CD4-positive, alpha-beta T cell treated with Interleukin-2 at 100 ng/mL for 4 hours (primary cell): ENCODE measurements at regions not wholly inside any gene's neighbourhood (a gene's known extent, or its start where the extent isn't known, plus 50 kb on each side); places are given as distances from the start of the nearest gene placed in this dataset.

Experiments used
- DNase-seq: peaks from one replicate; pipeline ENCODE4 v3.0.0-alpha.2; 2020; ENCODE audit warnings: low spot score

DNA sequence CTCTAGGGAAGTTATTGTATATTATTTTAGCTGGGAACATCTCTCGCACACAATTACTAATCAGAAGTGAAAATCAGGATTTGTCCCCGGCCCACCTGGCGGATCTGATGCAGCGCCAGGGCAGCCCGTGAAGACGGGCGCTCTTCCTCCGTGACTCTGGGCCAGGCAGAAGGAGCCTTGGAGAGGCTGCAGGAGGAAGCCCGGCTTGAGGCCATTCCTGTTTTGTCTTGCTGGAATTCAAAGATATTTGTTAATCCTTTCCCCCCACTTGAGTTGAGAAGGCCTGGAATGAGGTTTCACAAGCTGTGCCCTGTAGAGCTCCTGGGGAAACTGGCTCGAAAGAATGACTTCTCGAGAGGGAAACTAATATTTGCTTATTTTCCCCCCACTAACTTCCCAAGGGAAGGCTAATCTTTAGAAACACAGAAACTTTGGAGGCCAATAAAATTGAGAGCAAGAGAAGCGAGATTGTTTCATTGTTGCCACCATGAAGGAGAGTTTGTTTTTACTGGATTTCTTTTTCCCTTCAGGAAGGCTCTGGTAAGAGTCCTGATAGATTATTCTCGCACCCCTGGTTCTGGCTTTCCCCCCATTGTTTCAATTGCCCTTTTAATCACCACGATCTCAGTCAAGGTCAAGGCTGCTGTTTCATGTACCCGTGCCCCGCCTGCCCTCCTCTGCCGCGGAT is 92.8 kb upstream of the SEPTIN5 start:
- no peak for DNase-seq

DNA sequence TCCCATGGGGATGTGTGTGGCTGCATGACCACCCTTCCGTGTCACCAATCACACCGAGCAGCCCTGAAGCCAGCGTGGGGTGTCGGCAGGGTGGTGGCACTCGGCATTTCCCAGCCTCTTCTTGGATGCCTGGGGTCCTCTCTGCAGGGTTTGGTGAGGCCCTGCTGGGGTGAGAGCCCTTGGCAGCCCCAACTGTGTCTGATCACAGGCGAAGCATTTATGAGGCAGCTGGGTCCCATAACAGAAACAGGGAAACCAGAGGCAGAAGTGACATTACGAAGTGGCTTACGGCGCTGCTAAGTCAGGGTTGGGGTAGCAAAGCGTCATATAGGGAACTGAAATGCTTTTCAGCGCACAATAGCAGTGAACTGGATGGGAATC is 92.3 kb upstream of the SEPTIN5 start:
- no peak for DNase-seq

DNA sequence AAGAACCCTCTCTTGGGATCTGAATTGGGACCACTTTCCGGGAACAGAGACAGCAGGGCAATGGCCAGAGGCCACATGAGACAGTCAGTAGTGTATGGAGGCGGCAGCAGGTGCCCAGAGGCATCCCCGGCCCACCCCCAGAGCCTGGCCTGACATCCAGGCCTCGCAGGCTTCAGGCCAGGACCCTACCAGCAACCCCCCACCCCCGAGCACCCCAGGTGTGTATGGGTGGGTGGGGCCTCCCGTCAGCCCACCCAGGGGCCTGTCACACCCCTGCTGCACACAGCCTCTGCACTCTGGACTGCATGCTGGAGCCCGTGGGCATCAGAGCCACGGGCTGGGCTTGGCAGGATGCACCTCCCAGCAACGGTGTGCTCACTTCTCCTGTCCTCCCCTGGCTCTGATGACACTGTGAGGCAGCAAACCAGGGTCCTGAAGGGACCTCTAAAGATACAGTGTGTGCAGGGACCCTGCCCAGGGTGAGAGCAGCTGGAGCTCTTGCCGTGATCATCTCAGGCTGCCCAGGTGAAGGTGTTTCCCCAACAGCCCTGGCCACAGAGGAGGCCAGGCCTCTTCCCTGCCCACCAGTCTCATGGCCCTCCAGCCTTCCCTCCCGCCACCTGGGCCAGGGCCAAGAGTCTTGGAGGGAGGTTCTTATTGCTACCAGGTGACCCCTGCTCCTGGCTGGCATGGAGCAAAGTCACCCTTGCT is 88.8 kb upstream of the SEPTIN5 start:
- no peak for DNase-seq

DNA sequence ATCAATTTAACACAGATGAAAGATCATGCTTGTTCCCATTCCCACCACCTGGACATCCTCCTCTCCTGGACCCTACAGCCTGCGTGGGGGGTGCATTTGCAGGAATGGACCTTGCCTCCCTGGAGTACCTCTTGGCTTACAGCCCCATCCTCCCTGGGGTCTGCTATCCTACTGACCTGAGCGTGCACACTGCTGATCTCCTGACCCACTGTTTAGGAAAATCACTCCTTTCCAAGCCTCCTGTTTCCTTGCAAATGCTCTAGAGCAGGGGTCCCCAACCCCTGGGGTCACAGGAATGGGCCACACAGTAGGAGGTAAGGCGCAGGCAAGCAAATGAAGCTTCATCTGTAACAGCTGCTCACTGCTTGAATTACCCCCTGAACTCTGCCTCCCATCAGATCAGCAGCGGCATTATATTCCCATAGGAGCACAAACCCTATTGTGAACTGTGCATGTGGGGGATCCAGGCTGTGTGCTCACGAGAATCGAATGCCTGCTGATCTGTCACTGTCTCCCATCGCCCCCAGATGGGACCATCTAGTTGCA is 88.2 kb upstream of the SEPTIN5 start:
- DNase-seq: no peak

DNA sequence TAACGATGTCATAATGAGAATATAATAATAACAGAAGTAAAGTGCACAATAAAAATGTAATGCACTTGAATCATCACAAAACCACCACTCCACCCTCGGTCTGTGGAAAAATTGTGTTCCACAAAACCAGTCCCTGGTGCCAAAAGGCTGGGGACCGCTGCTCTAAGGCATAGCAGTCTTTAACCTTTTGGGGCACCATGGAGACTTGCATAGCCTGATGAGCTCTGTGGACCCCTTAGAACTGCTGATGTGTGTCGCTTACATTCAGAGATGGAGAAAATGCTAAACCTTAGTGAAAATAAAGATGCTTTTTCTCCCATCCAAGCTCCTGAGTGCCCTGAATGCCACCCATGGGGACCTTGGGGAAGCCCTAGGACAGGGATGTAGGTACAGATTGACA is 87.6 kb upstream of the SEPTIN5 start:
- DNase-seq: no peak

DNA sequence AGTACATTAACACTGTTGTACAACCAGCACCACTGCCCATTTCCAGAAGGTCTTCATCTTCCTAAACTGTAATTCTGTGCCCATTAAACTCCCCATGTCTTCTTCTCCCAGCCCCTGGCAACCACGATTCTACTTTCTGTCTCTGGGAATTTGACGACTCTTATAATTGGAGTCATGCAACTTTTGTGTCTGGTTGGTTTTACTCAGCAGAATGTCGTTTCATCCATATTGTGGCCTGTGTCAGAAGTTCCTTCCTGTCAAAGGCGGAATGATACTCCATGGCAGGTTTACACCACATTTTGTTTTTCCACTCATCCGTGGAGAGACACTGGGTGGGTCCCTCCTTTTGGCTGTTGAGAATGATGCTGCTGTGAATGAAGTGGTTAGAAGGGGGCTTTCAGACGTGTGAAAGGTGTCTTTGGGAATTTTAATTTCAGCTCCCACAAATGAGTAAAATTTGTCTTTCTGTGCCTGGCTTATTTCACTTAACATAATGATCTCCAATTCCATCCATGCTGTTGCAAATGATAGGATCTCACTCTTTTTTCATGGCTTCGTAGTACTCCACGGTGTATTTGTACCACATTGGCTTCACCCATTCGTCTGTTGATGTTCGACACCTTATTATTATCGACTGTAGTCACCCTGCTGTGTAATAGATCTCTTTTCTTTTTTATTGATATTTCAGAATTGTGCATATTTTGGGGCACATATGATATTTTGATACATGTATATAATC is 86.1 kb upstream of the SEPTIN5 start:
- DNase-seq: no peak

DNA sequence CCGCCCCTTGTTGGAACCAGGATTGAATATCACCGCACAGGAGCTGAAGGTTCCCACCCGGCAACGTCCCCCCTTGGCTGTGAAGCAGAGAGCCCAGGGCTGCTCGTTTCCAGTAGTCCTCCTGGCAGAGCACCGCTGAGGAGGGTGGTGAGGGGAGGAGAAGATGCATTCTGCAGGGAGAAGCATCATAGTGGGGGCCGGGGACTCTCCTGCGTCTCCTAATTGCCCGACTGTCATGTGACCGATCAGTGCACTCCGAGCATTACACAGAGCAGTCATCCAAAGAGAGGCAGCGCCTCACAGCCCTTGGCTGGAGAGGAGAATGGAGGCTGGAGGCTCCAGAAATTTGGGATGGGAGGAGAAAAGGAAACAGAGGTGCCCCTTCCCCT is 85.0 kb upstream of the SEPTIN5 start:
- no peak for DNase-seq

DNA sequence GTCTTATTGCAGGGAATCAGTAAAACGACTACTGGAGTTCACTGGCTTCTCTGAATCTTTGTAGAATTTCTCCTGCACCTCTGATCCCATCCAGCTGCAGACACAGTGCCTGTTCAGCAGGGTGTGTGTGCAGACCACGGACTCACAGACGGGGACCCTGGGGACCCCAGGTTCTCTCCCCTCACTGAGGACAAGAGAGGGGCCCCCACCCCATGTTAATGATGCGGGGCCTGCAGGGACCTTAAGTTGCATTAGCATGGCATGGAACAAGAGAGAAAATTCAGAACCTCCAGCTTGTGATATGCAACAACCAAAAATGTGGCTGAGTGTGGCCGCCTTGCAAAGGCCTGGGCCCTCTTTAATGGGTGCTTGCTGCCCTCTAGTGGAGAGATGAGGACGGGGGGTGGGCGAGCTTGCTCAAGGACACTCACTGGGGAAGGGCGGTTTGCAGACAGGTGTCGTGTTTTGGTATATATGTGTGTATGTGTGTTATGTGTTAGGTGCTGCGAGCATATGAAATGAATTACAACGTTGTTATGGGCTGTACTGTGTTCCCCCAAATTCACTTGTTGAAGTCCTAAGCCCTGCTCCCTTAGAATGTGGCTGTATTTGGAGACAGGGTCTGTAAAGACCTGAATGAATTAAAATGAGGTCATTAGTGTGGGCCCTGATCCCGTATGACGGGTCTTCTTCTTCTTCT is 84.4 kb upstream of the SEPTIN5 start:
- DNase-seq: peak; percentile 86

DNA sequence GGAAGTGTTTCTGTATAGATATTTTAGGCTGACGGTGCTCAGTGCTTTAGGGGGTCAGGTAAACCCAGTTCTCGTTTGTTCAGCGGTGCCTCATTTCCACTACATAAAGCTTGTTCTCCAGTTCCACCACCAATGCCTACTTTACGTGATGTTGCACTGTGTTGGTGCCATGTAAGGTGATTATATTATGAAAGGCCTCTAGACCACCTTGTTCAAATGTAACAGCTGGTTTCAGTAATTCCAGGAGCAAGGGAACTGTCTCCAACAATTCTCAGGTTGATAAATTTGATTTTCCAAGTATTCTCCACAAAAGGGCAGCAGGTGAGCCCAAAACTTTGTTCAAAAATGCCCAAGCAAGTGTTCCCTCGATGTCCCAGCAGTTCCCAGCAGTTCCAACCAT is 83.7 kb upstream of the SEPTIN5 start:
- DNase-seq: no peak

DNA sequence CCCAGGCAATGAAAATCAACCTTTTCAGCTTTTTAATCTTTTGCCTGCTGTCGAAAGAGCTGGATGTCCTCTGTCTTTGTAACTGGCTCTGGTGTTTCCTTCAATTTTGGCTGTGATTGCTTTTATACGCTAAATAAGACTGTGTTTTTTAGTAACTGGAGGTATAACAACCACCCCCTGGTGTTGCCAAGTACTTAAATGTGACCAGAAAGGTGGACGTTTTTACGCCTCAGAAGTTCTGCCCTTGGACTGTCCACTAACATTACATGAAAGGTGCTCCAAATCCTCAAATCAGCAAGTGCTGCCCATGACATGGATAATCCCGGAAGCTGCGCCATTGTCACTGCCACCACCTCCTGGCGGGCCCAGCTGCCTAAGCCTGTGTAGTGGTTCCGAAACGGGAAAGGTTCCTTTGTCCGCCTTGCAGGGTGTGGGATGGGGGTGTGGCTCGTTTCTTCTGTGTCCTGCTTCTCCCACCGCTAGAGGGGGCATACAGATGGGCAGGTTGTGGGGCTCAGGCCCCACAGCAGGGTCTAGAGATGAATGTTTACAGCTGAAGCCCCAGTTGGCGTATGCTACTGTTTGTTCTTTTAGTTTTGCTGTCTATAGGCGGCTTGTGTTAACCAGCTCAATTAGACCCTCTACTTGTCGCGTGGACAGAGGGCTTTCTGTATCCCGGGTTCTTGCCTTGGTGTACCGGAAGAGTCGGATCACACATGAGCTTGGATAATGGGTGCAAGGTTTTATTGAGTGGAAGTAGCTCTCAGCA is 82.2 kb upstream of the SEPTIN5 start:
- DNase-seq: no peak

DNA sequence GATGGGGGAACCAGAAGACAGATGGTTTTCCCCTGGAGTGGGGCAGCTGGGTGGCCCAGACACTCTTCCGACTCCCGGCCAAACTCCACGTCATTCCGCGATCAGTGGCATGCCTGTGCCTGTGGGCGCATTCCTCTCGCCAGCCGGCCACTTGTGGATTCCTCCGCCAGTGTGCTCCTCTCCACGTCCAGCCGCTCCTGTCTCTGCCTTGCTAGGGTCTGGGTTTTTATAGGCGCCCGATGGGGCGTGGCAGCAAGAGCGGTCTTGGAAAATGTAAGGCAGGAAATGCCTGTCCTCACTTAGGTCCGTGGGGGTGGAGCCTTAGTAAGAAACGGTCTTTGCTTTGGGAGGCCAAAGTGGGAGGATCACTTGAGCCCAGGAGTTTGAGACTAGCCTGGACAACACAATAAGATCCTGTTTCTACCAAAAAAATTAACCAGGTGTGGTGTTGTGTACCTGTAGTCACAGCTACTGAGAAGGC is 81.6 kb upstream of the SEPTIN5 start:
- no peak for DNase-seq

DNA sequence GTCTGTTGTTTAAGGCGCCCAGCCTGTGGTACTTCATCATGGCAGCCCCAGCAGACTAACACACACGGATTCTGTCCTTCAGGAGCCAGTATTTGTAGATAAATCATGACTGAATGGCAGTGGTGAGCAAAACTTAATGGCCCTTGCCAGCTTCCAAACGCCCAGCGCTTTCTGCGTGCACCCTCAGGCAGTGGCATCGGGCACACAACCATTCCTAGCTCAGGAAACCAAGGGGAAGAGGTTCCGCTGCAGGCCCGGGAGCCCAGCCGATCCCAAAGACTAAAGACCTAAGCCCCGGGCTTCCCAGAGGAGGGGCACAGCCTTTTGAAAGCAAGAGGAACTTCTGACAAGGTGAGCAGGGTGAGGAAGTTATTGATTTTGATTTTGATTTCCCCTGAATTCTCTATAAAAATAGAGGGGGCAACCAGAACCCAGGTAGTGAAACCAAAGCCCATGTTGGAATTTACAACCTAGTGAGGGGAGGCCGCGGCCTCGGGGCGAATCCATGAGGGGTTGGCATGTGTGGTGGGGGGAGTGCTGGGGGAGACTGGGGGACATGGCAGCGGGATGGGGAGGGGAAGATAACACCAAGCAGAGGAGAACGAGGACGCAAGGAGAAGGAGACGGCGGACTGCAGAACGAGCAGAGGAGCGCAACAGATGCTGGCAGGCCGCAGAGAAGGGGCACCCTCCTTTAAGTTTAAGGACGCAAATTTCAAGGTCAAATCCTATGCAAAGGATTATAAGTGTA is 79.9 kb upstream of the SEPTIN5 start:
- DNase-seq: no peak

DNA sequence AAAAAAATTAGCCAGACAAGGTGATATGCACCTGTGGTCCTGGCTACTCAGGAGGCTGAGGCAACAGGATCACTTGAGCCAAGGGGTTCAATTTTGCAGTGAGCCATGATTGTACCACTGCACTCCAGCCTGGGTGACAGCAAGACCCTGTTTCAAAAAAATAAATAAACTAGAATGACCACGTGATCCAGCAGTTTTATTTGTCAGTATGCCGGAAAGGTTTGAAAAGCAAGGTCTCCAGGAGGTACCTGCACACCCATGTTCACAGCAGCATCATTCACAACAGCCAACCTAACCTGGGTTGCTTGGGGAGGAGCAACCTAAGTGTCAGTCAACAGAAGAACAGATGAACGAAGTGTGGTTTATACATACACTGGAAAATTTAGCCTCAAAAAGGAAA is 78.7 kb upstream of the SEPTIN5 start:
- no peak for DNase-seq

DNA sequence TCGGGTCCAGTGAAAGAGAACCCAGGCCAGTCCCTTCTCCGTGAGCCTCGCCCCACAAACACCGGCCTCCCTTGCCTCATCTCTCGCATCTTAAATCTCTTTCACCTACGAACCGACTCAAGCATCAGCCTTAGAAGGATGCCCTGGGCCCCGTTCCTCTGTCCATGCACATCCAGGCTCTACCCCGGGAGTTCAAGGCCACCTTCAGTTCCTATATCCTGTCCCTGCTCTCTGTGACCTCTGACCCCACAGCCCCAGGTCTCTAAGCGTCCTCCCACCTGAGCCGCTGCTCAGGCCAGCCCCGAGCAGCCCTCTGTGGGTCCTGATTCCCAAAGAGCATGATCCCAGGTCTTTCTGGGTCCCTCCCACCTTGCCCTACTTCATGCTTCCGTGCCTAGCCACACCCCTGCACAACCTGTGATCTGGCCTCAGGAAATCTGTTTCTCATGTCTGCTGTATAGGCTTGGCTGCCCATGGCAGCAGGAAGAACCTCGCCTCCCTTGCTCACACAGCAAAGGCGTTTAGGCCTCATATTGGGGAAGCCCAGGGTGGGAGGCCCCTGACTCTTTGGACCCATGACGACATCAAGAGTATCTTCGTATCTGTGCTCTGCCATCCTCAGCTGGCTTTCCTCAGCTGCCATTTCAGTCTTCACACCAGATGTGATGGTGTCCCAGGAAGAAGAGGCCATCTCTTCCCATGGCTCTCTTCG is 77.5 kb upstream of the SEPTIN5 start:
- no peak for DNase-seq

DNA sequence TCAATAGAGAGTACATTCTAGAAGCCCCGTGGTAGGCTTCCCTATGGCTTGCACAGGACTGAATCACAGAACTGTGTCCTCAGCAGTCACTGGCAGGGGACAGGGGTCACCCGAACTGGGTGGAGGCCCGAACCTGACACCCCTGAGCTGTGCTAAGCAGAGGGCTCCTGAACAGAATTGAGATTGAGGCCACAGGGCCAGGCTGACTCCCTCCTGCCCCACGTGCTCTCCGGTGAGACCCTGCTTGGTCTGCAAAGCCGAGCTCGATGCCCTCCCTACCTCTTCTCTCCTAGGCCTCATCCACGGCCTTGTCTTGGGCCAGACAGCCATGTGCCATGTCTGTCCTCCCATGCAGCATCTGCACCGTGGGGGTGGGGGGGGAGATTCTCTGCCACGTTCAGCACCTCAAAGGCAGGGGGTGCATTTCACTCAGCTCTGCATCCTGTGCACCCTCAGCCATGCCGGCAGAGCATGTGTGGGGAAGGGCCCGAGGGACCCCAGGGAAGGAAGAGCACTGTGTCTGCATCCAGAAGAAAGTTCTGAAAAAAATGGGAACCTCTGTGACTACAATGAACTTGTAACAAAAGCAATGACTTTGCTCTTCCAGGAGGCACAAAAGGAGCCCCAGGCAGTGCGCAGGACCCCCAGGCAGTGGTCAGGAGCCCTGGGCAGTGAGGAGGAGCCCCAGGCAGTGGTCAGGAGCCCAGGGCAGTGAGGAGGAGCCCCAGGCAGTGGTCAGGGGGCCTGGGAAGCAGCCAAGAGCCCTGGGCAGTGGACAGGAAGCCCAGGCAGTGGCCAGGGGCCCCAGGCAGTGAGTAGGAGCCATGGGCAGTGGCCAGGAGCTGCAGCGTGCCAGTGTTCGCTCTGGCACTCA is 76.7 kb upstream of the SEPTIN5 start:
- DNase-seq: no peak

DNA sequence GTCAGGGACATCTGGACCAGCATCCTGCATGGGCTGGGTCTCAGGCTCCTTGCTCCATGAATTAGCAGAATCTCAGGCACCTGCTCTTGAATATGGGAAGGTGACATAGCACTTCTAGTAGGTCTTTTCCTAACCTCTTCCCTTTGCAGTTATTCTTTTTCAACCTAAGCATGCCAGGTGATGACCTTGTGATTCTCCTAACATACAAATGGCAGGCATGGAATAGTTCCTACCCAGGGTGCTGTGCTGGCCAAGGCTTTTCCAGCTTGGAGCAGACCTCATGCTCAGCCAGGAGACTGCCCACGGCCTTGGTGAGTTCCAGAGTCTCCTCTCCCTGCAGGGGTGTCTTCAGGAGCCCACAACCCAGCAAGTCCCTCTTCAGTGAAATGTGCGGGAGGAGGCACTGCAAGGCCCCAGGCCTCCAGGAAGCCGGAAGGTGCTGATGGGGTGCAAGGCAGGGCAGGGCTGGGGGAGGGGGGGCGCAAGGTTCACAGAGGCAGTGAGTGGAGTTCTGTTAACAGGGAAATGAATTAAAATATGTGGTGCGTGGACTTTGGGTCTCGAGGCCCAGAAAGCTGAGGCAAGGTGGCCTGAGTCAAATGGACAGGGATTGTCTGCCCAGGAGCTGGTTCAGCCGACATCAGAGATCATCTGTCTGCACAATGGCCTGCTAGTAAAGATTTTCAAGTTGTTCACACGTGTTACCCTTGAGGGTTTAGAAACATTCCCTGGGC is 75.9 kb upstream of the SEPTIN5 start:
- DNase-seq: no peak

DNA sequence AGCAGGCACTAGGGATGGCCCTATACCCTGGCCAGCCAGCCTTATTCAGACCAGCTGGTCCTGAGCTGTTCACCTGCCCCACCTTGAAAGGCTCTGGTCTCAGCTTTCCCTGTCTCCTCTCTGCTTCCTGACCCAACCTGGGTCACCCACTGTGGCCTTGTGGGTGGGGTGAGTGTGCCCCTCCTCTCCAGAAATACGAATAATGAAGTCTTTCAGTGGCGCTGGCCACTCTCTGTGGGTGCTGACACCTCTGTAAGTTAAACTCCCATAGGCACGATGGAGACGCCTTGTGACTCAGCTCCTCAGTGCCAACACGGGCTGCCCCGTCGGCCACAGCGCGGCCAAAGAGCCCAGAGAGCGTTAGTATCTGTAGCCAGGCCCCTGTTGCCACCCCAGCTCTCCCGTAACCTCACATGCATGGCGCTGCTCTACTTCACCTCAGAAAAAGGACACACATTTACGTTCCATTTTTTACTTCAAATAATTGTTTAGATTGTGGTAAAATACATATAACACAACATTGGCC is 74.6 kb upstream of the SEPTIN5 start:
- no peak for DNase-seq

DNA sequence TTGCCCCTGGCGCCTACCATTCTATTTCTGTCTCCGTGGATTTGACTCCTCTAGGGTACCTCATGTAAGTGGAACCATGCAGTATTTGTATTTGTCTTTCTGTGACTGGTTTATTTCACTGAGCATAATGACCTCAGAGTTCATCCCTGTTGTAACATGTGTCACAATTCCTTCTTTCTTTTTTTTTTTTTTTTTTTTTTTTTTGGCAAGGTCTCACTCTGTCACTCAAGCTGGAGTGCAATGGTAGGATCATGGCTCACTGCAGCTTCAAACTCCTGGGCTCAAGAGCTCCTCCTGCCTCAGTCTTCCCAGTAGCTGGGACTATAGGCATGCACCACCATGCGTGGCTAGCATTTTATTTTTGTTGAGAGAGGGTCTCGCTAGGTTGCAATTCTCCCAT is 74.0 kb upstream of the SEPTIN5 start:
- DNase-seq: no peak
